ENCODE measurements at regions not wholly inside any gene's neighbourhood (a gene's known extent, or its start where the extent isn't known, plus 50 kb on each side); places are given as distances from the start of the nearest gene placed in this dataset.

- H2BK120ac ChIP-seq (ENCODE audit: low read depth, low read length, poor library complexity, severe bottlenecking): no peak overlapping the region
- H3K27ac ChIP-seq (ENCODE audit: insufficient read length, low read depth, low read length): no peak overlapping the region
- H2BK15ac ChIP-seq (ENCODE audit: low read depth, low read length): no peak overlapping the region
- H4K5ac ChIP-seq (ENCODE audit: insufficient read length, low read depth, low read length): no peak overlapping the region
- H3K56ac ChIP-seq (ENCODE audit: insufficient read length, low read depth, low read length): no peak overlapping the region
- no peak overlapping the region for H2AFZ ChIP-seq (ENCODE audit: low read length)
- no peak overlapping the region for H2AK5ac ChIP-seq (ENCODE audit: insufficient read length, low read length)
- H3K18ac ChIP-seq (ENCODE audit: insufficient read length, low read depth, low read length): no peak overlapping the region
- no peak overlapping the region for H2BK20ac ChIP-seq (ENCODE audit: low read depth, low read length, poor library complexity, severe bottlenecking)
- no peak overlapping the region for H3T11ph ChIP-seq (ENCODE audit: low read length)
- no CpG with 5 or more reads among the region's 2 CpGs for WGBS (ENCODE audit: extremely low coverage, insufficient read length, low lambda C conversion rate)
- H3K23me2 ChIP-seq (ENCODE audit: insufficient read length, low read depth, low read length, poor library complexity, severe bottlenecking): no peaks in the 10 kb centered on the region
- DNase-seq: no peak
- H3K4me1 ChIP-seq (ENCODE audit: insufficient read depth, low read length): no peaks in the 10 kb centered on the region; the same call in 1 of the 2 replicates
- no peak overlapping the region for H4K8ac ChIP-seq (replicated peaks; ENCODE audit: insufficient read length, low read depth, low read length)
- no peak overlapping the region for H2BK12ac ChIP-seq (ENCODE audit: insufficient read length, low read depth, low read length)
- Mint-ChIP-seq H3K4me3 (no peak overlapping the region), H3K4me1 (peaks cover 0 to 8% of the 10 kb centered on the region in 2 experiments; a peak in 1 of 4 replicates), H3K27me3 (ENCODE audit: low read depth) (no peaks in the 10 kb centered on the region), H3K27ac (no peak overlapping the region), H3K36me3 (ENCODE audit: insufficient read depth in 1 of 3, low read depth in 3 of 3) (peaks cover 0 to 9% (median 7%) of the 10 kb centered on the region in 3 experiments; a peak in 3 of 7 replicates), H3K9me3 (peaks cover 2% of the 10 kb centered on the region in 2 experiments; a peak in 2 of 5 replicates)
- H2BK5ac ChIP-seq (ENCODE audit: insufficient read length, low read length): no peak overlapping the region
- H3K79me1 ChIP-seq (ENCODE audit: insufficient read depth, low read depth, low read length, poor library complexity, severe bottlenecking): no peaks in the 10 kb centered on the region
- H3K23ac ChIP-seq (ENCODE audit: insufficient read length, low read depth, low read length): no peak overlapping the region
- no peak overlapping the region for H3K9ac ChIP-seq (ENCODE audit: extremely low read depth, insufficient read length, low read length)
- no peaks in the 10 kb centered on the region; the same call in 1 of the 2 replicates for H3K79me2 ChIP-seq (ENCODE audit: insufficient read depth, low read length)
- TF ChIP-seq, protein P1, sequence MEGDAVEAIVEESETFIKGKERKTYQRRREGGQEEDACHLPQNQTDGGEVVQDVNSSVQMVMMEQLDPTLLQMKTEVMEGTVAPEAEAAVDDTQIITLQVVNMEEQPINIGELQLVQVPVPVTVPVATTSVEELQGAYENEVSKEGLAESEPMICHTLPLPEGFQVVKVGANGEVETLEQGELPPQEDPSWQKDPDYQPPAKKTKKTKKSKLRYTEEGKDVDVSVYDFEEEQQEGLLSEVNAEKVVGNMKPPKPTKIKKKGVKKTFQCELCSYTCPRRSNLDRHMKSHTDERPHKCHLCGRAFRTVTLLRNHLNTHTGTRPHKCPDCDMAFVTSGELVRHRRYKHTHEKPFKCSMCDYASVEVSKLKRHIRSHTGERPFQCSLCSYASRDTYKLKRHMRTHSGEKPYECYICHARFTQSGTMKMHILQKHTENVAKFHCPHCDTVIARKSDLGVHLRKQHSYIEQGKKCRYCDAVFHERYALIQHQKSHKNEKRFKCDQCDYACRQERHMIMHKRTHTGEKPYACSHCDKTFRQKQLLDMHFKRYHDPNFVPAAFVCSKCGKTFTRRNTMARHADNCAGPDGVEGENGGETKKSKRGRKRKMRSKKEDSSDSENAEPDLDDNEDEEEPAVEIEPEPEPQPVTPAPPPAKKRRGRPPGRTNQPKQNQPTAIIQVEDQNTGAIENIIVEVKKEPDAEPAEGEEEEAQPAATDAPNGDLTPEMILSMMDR (conservative IDR thresholded peaks at IDR 0.05): no peak
- H3K4ac ChIP-seq (ENCODE audit: low read depth, low read length): no peak overlapping the region
- H4K91ac ChIP-seq (ENCODE audit: insufficient read length, low read depth, low read length): no peak overlapping the region
- no peaks in the 10 kb centered on the region for H3K9me3 ChIP-seq (ENCODE audit: control insufficient read depth, low read depth, low read length)
- H3K14ac ChIP-seq (ENCODE audit: insufficient read depth, low read length): no peak overlapping the region
- H3K27me3 ChIP-seq (ENCODE audit: insufficient read depth, low read length): no peaks in the 10 kb centered on the region
- no peaks in the 10 kb centered on the region for H4K20me1 ChIP-seq (ENCODE audit: control insufficient read depth, insufficient read depth, insufficient read length)
- no peak overlapping the region for H3K4me2 ChIP-seq (ENCODE audit: insufficient read depth, insufficient read length, low read length)
Observed at GRCh38 chr5:18523380-18523779, 889.1 kb downstream of the TAF11L14 start.

All from H9 (cell line).